NCI-H460 (cell line): ENCODE measurements at regions not wholly inside any gene's neighbourhood (a gene's known extent, or its start where the extent isn't known, plus 50 kb on each side); places are given as distances from the start of the nearest gene placed in this dataset.

Experiments used
- DNase-seq: peaks from one replicate; pipeline ENCODE4 v3.0.0-alpha.2; 2016; ENCODE audit warnings: low read depth; ENCODE audit errors: extremely low read depth

- DNase-seq: no peak
Observed at GRCh38 chr12:58186401-58186800, 245.0 kb downstream of the ATP23 start.

- no peak for DNase-seq
Observed at GRCh38 chr12:58186914-58187313, 245.5 kb downstream of the ATP23 start.

- no peak for DNase-seq
Observed at GRCh38 chr12:58189030-58189429, 247.7 kb downstream of the ATP23 start.

- DNase-seq: no peak
Observed at GRCh38 chr12:58189893-58190292, 248.5 kb downstream of the ATP23 start.

- no peak for DNase-seq
Observed at GRCh38 chr12:58190618-58191017, 249.3 kb downstream of the ATP23 start.

GRCh38 chr12:58196971-58197370, 255.6 kb downstream of the ATP23 start:
- no peak for DNase-seq

- DNase-seq: no peak
Observed at GRCh38 chr12:58202933-58203718, 261.8 kb downstream of the ATP23 start.

- no peak for DNase-seq
Observed at GRCh38 chr12:58204071-58204470, 262.7 kb downstream of the ATP23 start.

- DNase-seq: no peak
Observed at GRCh38 chr12:58206876-58207275, 265.5 kb downstream of the ATP23 start.

GRCh38 chr12:58211211-58211610, 269.8 kb downstream of the ATP23 start:
- DNase-seq: no peak

GRCh38 chr12:58217130-58217529, 275.8 kb downstream of the ATP23 start:
- DNase-seq: no peak

GRCh38 chr12:58224536-58225105, 283.3 kb downstream of the ATP23 start:
- DNase-seq: no peak

GRCh38 chr12:58225203-58225877, 284.0 kb downstream of the ATP23 start:
- no peak for DNase-seq

- DNase-seq: no peak
Observed at GRCh38 chr12:58233886-58234285, 292.5 kb downstream of the ATP23 start.

- DNase-seq: no peak
Observed at GRCh38 chr12:58238411-58238810, 297.0 kb downstream of the ATP23 start.

GRCh38 chr12:58241099-58241498, 299.7 kb downstream of the ATP23 start:
- no peak for DNase-seq

GRCh38 chr12:58242796-58243630, 301.6 kb downstream of the ATP23 start:
- no peak for DNase-seq

- no peak for DNase-seq
Observed at GRCh38 chr12:58247633-58248032, 306.3 kb downstream of the ATP23 start.

- DNase-seq: no peak
Observed at GRCh38 chr12:58248599-58248998, 307.2 kb downstream of the ATP23 start.

- no peak for DNase-seq
Observed at GRCh38 chr12:58249610-58250009, 308.2 kb downstream of the ATP23 start.

GRCh38 chr12:58250077-58250476, 308.7 kb downstream of the ATP23 start:
- DNase-seq: no peak
